HEK293 (cell line): ENCODE measurements at regions not wholly inside any gene's neighbourhood (a gene's known extent, or its start where the extent isn't known, plus 50 kb on each side); places are given as distances from the start of the nearest gene placed in this dataset.
A peak's percentile ranks its signal among the peaks of the same experiment; 100 is the strongest.

Experiments
- CTCF ChIA-PET: fragments of 350-600 bp; formaldehyde crosslinking; extraction: SDS; loops from one replicate; lab custom pipeline; 2021; ENCODE audit warnings: antibody characterized with exemption; lab: Yijun Ruan, JAX
- POLR2A ChIA-PET: fragments of 300-600 bp; formaldehyde crosslinking; extraction: SDS; loops from one replicate; lab custom pipeline; 2020; ENCODE audit warnings: antibody characterized with exemption, inconsistent platforms; lab: Yijun Ruan, JAX
- H3K27ac ChIP-seq: fragments of 200-500 bp; sonication (Bioruptor generic); 2 replicates; pipeline ENCODE4 v1.5.1; 2014; ENCODE audit warnings: low read depth, low read length, control low read depth, inconsistent platforms; ENCODE audit errors: extremely low read depth
- H3K36me3 ChIP-seq, 2 experiments: fragments of 200-500 bp in 1 of 2; sonication (Bioruptor generic) in 1 of 2; 1 replicate in 1 of 2; 2 replicates in 1 of 2; pipeline ENCODE4 v1.5.1; 2014 to 2017; ENCODE audit warnings: inconsistent platforms in 2 of 2, low read length in 2 of 2; ENCODE audit not compliant: control insufficient read depth in 2 of 2, insufficient read depth in 1 of 2
- H3K4me1 ChIP-seq: fragments of 200-500 bp; sonication (Bioruptor generic); 2 replicates; pipeline ENCODE4 v1.5.1; 2014; ENCODE audit warnings: mild to moderate bottlenecking, low read length, inconsistent platforms; ENCODE audit not compliant: control insufficient read depth, insufficient read depth
- H3K4me3 ChIP-seq: 2 replicates; pipeline ENCODE4 v1.5.1; 2011; ENCODE audit warnings: low read depth, mild to moderate bottlenecking, control low read depth, low read length, moderate library complexity
- H3K9me3 ChIP-seq: fragments of 200-500 bp; sonication (Bioruptor generic); 2 replicates; pipeline ENCODE4 v1.5.1; 2014; ENCODE audit warnings: low read depth, low read length, inconsistent platforms; ENCODE audit not compliant: control insufficient read depth, insufficient read depth
- GLIS1 ChIP-seq: fragments of 450-650 bp; formaldehyde crosslinking; IDR thresholded peaks from 2 replicates; pipeline ENCODE4 v1.5.1; 2016; ENCODE audit warnings: missing biosample characterization, missing genetic modification characterization
- HOXC10 ChIP-seq: sonication (generic); formaldehyde crosslinking; IDR thresholded peaks from 2 replicates; pipeline ENCODE4 v1.8.1; 2023; ENCODE audit warnings: mild to moderate bottlenecking, missing genetic modification reagents
- MYNN ChIP-seq: fragments of 450-650 bp; formaldehyde crosslinking; IDR thresholded peaks from 2 replicates; pipeline ENCODE4 v1.5.1; 2016; ENCODE audit warnings: missing biosample characterization, missing genetic modification characterization, borderline replicate concordance
- MZF1 ChIP-seq: fragments of 450-650 bp; formaldehyde crosslinking; IDR thresholded peaks from 2 replicates; pipeline ENCODE4 v1.5.1; 2017; ENCODE audit warnings: missing biosample characterization, missing genetic modification characterization, borderline replicate concordance
- PRDM6 ChIP-seq: fragments of 450-650 bp; formaldehyde crosslinking; IDR thresholded peaks from 2 replicates; pipeline ENCODE4 v1.5.1; 2017; ENCODE audit warnings: missing biosample characterization, missing genetic modification characterization
- REPIN1 ChIP-seq: fragments of 450-650 bp; formaldehyde crosslinking; IDR thresholded peaks from 2 replicates; pipeline ENCODE4 v1.5.1; 2017; ENCODE audit warnings: missing biosample characterization, missing genetic modification characterization, low read depth
- REST ChIP-seq: fragments of 450-650 bp; formaldehyde crosslinking; IDR thresholded peaks from 2 replicates; pipeline ENCODE4 v1.5.1; 2016; ENCODE audit warnings: missing biosample characterization, missing genetic modification characterization
- ZBTB17 ChIP-seq: fragments of 450-650 bp; formaldehyde crosslinking; IDR thresholded peaks from 2 replicates; pipeline ENCODE4 v1.5.1; 2016; ENCODE audit warnings: missing biosample characterization, missing genetic modification characterization
- ZBTB8A ChIP-seq: fragments of 450-650 bp; formaldehyde crosslinking; IDR thresholded peaks from 2 replicates; pipeline ENCODE4 v1.5.1; 2016; ENCODE audit warnings: missing biosample characterization, missing genetic modification characterization
- ZNF10 ChIP-seq: fragments of 450-650 bp; formaldehyde crosslinking; IDR thresholded peaks from 2 replicates; pipeline ENCODE4 v1.5.1; 2017; ENCODE audit warnings: missing biosample characterization, missing genetic modification characterization
- ZNF146 ChIP-seq: fragments of 450-650 bp; formaldehyde crosslinking; IDR thresholded peaks from 2 replicates; pipeline ENCODE4 v1.5.1; 2016; ENCODE audit warnings: missing biosample characterization, missing genetic modification characterization
- ZNF19 ChIP-seq: fragments of 450-650 bp; formaldehyde crosslinking; IDR thresholded peaks from 2 replicates; pipeline ENCODE4; 2016; ENCODE audit warnings: missing biosample characterization, missing genetic modification characterization, low read depth
- ZNF341 ChIP-seq: fragments of 450-650 bp; formaldehyde crosslinking; IDR thresholded peaks from 2 replicates; pipeline ENCODE4; 2016; ENCODE audit warnings: low read depth, missing biosample characterization, missing genetic modification characterization
- ZNF404 ChIP-seq: fragments of 450-650 bp; formaldehyde crosslinking; IDR thresholded peaks from 2 replicates; pipeline ENCODE4 v1.5.1; 2017; ENCODE audit warnings: missing biosample characterization, missing genetic modification characterization
- ZNF416 ChIP-seq: fragments of 450-650 bp; formaldehyde crosslinking; IDR thresholded peaks from 2 replicates; pipeline ENCODE4 v1.5.1; 2016; ENCODE audit warnings: missing biosample characterization, missing genetic modification characterization
- ZNF423 ChIP-seq: fragments of 450-650 bp; formaldehyde crosslinking; IDR thresholded peaks from 2 replicates; pipeline ENCODE4 v1.5.1; 2016; ENCODE audit warnings: missing biosample characterization, missing genetic modification characterization
- ZNF521 ChIP-seq: fragments of 450-650 bp; formaldehyde crosslinking; IDR thresholded peaks from 2 replicates; pipeline ENCODE4 v1.5.1; 2017; ENCODE audit warnings: missing biosample characterization, mild to moderate bottlenecking, missing genetic modification characterization
- ZNF585B ChIP-seq: fragments of 450-650 bp; formaldehyde crosslinking; IDR thresholded peaks from 2 replicates; pipeline ENCODE4 v1.5.1; 2016; ENCODE audit warnings: missing biosample characterization, missing genetic modification characterization
- ZNF600 ChIP-seq: fragments of 450-650 bp; formaldehyde crosslinking; IDR thresholded peaks from 2 replicates; pipeline ENCODE4 v1.5.1; 2016; ENCODE audit warnings: missing biosample characterization, missing genetic modification characterization
- ZNF621 ChIP-seq: fragments of 450-650 bp; formaldehyde crosslinking; IDR thresholded peaks from 2 replicates; pipeline ENCODE4 v1.5.1; 2017; ENCODE audit warnings: missing biosample characterization, missing genetic modification characterization
- ZNF623 ChIP-seq: fragments of 450-650 bp; formaldehyde crosslinking; IDR thresholded peaks from 2 replicates; pipeline ENCODE4 v1.5.1; 2016; ENCODE audit warnings: missing biosample characterization, missing genetic modification characterization
- ZNF624 ChIP-seq: fragments of 450-650 bp; formaldehyde crosslinking; IDR thresholded peaks from 2 replicates; pipeline ENCODE4 v1.5.1; 2017; ENCODE audit warnings: missing biosample characterization, missing genetic modification characterization
- ZNF654 ChIP-seq: fragments of 450-650 bp; formaldehyde crosslinking; IDR thresholded peaks from 2 replicates; pipeline ENCODE4 v1.5.1; 2016; ENCODE audit warnings: low read depth, missing biosample characterization, missing genetic modification characterization
- ZNF664 ChIP-seq: fragments of 450-650 bp; formaldehyde crosslinking; IDR thresholded peaks from 2 replicates; pipeline ENCODE4 v1.5.1; 2016; ENCODE audit warnings: missing biosample characterization, missing genetic modification characterization
- ZNF670 ChIP-seq: fragments of 450-650 bp; formaldehyde crosslinking; IDR thresholded peaks from 2 replicates; pipeline ENCODE4 v1.5.1; 2016; ENCODE audit warnings: missing biosample characterization, missing genetic modification characterization, low read depth
- ZNF777 ChIP-seq: fragments of 450-650 bp; formaldehyde crosslinking; IDR thresholded peaks from 2 replicates; pipeline ENCODE4 v1.5.1; 2017; ENCODE audit warnings: missing biosample characterization, missing genetic modification characterization, borderline replicate concordance
- ZNF837 ChIP-seq: fragments of 450-650 bp; formaldehyde crosslinking; IDR thresholded peaks from 2 replicates; pipeline ENCODE4 v1.5.1; 2016; ENCODE audit warnings: missing biosample characterization, missing genetic modification characterization

GRCh38 chr18:64918851-64919250, 770.0 kb upstream of the LINC00305 start:
- POLR2A ChIA-PET, result no interaction called here
- CTCF ChIA-PET, result no interaction called here

GRCh38 chr18:64893349-64893748, 744.5 kb upstream of the LINC00305 start:
- H3K36me3 ChIP-seq, result no peaks in the 10 kb centered on the region
- H3K4me3 ChIP-seq, result no peak overlapping the region
- POLR2A ChIA-PET, result no interaction called here
- no peaks in the 10 kb centered on the region for H3K4me1 ChIP-seq
- CTCF ChIA-PET, result no interaction called here
- TF ChIP-seq ZNF19 (tag by site-specific recombination) (no peak), ZNF623 (tag by site-specific recombination) (no peak), ZNF621 (tag by site-specific recombination) (no peak), ZNF585B (tag by site-specific recombination) (0 out of 2 replicates have a peak, but pooled peaks have one; percentile 21), ZNF416 (tag by site-specific recombination) (no peak), REPIN1 (tag by site-specific recombination) (no peak), ZNF664 (tag by site-specific recombination) (no peak), ZNF777 (tag by site-specific recombination) (no peak), REST (tag by site-specific recombination) (no peak)
- TF ChIP-seq, all 188 proteins: peak for 1
- H3K27ac ChIP-seq, result no peak overlapping the region
- H3K9me3 ChIP-seq, result no peaks in the 10 kb centered on the region

More at GRCh38 chr18:64918851-64919250, 770.0 kb upstream of the LINC00305 start:
- Histone ChIP-seq H3K9me3 (no peaks in the 10 kb centered on the region), H3K36me3 (no peaks in the 10 kb centered on the region), H3K27ac (no peak overlapping the region)
- TF ChIP-seq ZNF521 (tag by site-specific recombination), result no peak
- no peak for TF ChIP-seq ZNF670 (tag by site-specific recombination)
- no peak for TF ChIP-seq MYNN (tag by site-specific recombination)
- TF ChIP-seq ZNF146 (tag by site-specific recombination), result no peak
- no peak for TF ChIP-seq MZF1
- TF ChIP-seq ZNF600, result no peak
- no peak for TF ChIP-seq ZBTB17 (tag by site-specific recombination)
- no peak for TF ChIP-seq HOXC10
- TF ChIP-seq ZNF10, result no peak
- no peak for TF ChIP-seq ZNF341 (tag by site-specific recombination)
- no peak for TF ChIP-seq ZNF654 (tag by site-specific recombination)
- TF ChIP-seq ZBTB8A (tag by site-specific recombination), result no peak
- no peak for TF ChIP-seq PRDM6 (tag by site-specific recombination)
- TF ChIP-seq GLIS1 (tag by site-specific recombination), result no peak
- no peak for TF ChIP-seq ZNF404 (tag by site-specific recombination)
- no peak for TF ChIP-seq ZNF423
- TF ChIP-seq ZNF837 (tag by site-specific recombination), result no peak
- no peak for TF ChIP-seq ZNF624 (tag by site-specific recombination)
- TF ChIP-seq, all 188 proteins: peak for 0
- Histone ChIP-seq H3K4me1 (no peaks in the 10 kb centered on the region), H3K4me3 (no peak overlapping the region)
